ENCODE measurements at regions not wholly inside any gene's neighbourhood (a gene's known extent, or its start where the extent isn't known, plus 50 kb on each side); places are given as distances from the start of the nearest gene placed in this dataset.

- no peak for TF ChIP-seq RFX5 (IDR thresholded peaks at IDR 0.05; ENCODE audit: low read depth, low read length)
- no peak for TF ChIP-seq MAZ (IDR thresholded peaks at IDR 0.05; ENCODE audit: borderline replicate concordance, low read depth, low read length)
- no peak for TF ChIP-seq CHD1 (IDR thresholded peaks at IDR 0.05; ENCODE audit: low read depth, low read length)
- TF ChIP-seq NFE2L2 (IDR thresholded peaks at IDR 0.05; ENCODE audit: low read depth, low read length), result no peak
Observed at GRCh38 chr17:6248061-6248460, 177.9 kb downstream of the WSCD1 start.

More at GRCh38 chr17:6248061-6248460, 177.9 kb downstream of the WSCD1 start:
- Histone ChIP-seq H3K4ac (ENCODE audit: low read depth, low read length) (no peak overlapping the region), H2AK5ac (ENCODE audit: low read depth, low read length) (no peak overlapping the region), H2AFZ (replicated peaks; ENCODE audit: low read length, poor library complexity) (no peak overlapping the region), H3K79me1 (ENCODE audit: low read depth in 1 of 2, low read length in 2 of 2) (no peaks in the 10 kb centered on the region), H2BK20ac (ENCODE audit: low read depth, low read length) (no peak overlapping the region), H3K14ac (replicated peaks; ENCODE audit: low read depth, low read length) (no peak overlapping the region), H3K27ac (ENCODE audit: insufficient read depth, low read length) (no peak overlapping the region), H2BK15ac (ENCODE audit: low read depth, low read length) (no peak overlapping the region), H2BK5ac (ENCODE audit: low read depth, low read length, poor library complexity, severe bottlenecking) (no peak overlapping the region), H3K18ac (ENCODE audit: low read depth, low read length) (no peak overlapping the region), H3K36me3 (ENCODE audit: control insufficient read depth, insufficient read depth, low read length) (no peaks in the 10 kb centered on the region), H4K8ac (ENCODE audit: low read depth in 2 of 2, low read length in 2 of 2) (no peak overlapping the region), H4K5ac (ENCODE audit: low read depth, low read length) (no peak overlapping the region), H3K56ac (ENCODE audit: extremely low read depth, insufficient read depth, low read length) (no peak overlapping the region), H3K4me2 (ENCODE audit: low read depth, low read length) (no peak overlapping the region), H4K91ac (ENCODE audit: insufficient read depth, low read depth, low read length) (no peak overlapping the region), H3K9ac (ENCODE audit: low read depth, low read length) (no peak overlapping the region), H2BK120ac (ENCODE audit: low read depth, low read length) (no peak overlapping the region), H3K9me1 (ENCODE audit: insufficient read depth, low read length) (no peaks in the 10 kb centered on the region), H3K27me3 (ENCODE audit: control insufficient read depth, insufficient read depth, low read length) (no peaks in the 10 kb centered on the region), H4K20me1 (ENCODE audit: insufficient read depth, low read length) (no peaks in the 10 kb centered on the region), H3K9me3 (ENCODE audit: control insufficient read depth, insufficient read depth, low read length) (peaks cover 6% of the 10 kb centered on the region; the same call in 1 of the 2 replicates), H2AK9ac (replicated peaks; ENCODE audit: low read depth, low read length, poor library complexity) (no peak overlapping the region), H3K4me3 (ENCODE audit: insufficient read depth, low read depth, low read length) (no peak overlapping the region), H3K4me1 (ENCODE audit: control insufficient read depth, insufficient read depth, low read length) (no peaks in the 10 kb centered on the region), H3K23ac (ENCODE audit: low read depth, low read length) (no peak overlapping the region)
- dilution Hi-C loops (cut with HindIII; ENCODE audit: low sequenced_read_pairs, unreplicated experiment), result no loop called here
- ChIA-PET POLR2A (ENCODE audit: unreplicated experiment) (no interaction called here), CTCF (no interaction called here)
- intact Hi-C loops (cut with micrococcal nuclease), result no loop called here
- no peak for ATAC-seq (ENCODE audit: low read depth)
- in situ Hi-C loops (cut with MboI; ENCODE audit: low sequenced_read_pairs), result no loop called here
- WGBS, 2 experiments (ENCODE audit: extremely low coverage in 2 of 2, insufficient read length in 1 of 2), result no CpG with 5 or more reads among the region's 4 CpGs
- no peak for DNase-seq
- BruUV-seq (replicated peaks), result no TSS peak

All from IMR-90 (cell line).